SU-DHL-6 (cell line): ENCODE measurements at regions not wholly inside any gene's neighbourhood (a gene's known extent, or its start where the extent isn't known, plus 50 kb on each side); places are given as distances from the start of the nearest gene placed in this dataset.

Experiments used
- EZH2phosphoT487 ChIP-seq: fragments of 200-600 bp; sonication (generic), shearing (Covaris generic); conservative IDR thresholded peaks from 2 replicates; pipeline ENCODE4 v1.6.1; 2018; ENCODE audit warnings: mild to moderate bottlenecking, antibody characterized with exemption, low read length, moderate library complexity, mixed read lengths
- TF ChIP-seq, protein P1 (sequence below): fragments of 200-600 bp; sonication (generic); IDR thresholded peaks from one replicate; pipeline ENCODE4 v1.5.1; 2017; ENCODE audit warnings: antibody characterized with exemption, mild to moderate bottlenecking, low read length, moderate library complexity; ENCODE audit not compliant: insufficient read depth, poor library complexity, severe bottlenecking

DNA sequence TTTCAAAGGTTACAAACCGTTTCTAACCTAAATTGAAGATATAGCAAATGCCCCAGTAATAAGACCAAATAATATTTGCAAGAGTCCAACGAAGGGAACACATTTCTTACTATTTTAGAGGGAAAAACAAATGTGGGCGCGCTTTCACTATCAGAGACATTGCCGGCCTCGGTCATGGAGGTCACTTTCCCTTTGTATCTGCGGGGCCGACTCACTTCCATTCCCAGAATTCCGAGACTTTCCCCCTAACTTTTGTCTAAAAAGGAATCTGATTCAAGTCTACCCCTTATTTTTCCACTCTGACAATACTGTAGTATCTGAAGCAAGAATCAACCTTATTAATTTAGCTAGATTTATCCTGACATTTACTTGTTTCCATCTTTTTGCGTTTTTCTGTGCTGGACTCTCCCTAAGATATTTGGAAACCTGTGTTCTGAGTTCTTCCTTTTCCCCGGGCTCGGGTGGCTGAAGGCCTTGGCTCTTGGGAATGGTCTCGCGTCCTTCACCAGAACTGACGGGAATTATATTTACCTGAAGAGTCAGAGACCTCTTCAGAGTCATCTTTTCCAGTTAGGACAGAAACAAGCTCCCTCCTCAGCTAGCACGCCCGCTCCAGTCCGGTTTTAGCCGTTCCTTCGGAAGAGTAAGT is 71.8 kb upstream of the ZNF184 start:
- no peak for TF ChIP-seq EZH2phosphoT487
- TF ChIP-seq, protein P1, sequence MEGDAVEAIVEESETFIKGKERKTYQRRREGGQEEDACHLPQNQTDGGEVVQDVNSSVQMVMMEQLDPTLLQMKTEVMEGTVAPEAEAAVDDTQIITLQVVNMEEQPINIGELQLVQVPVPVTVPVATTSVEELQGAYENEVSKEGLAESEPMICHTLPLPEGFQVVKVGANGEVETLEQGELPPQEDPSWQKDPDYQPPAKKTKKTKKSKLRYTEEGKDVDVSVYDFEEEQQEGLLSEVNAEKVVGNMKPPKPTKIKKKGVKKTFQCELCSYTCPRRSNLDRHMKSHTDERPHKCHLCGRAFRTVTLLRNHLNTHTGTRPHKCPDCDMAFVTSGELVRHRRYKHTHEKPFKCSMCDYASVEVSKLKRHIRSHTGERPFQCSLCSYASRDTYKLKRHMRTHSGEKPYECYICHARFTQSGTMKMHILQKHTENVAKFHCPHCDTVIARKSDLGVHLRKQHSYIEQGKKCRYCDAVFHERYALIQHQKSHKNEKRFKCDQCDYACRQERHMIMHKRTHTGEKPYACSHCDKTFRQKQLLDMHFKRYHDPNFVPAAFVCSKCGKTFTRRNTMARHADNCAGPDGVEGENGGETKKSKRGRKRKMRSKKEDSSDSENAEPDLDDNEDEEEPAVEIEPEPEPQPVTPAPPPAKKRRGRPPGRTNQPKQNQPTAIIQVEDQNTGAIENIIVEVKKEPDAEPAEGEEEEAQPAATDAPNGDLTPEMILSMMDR = no peak
